SK-N-SH (cell line): ENCODE measurements at regions not wholly inside any gene's neighbourhood (a gene's known extent, or its start where the extent isn't known, plus 50 kb on each side); places are given as distances from the start of the nearest gene placed in this dataset.

Experiments used
- CTCF ChIA-PET: fragments of 300-600, 350-600 bp; formaldehyde crosslinking; extraction: SDS; loops from one replicate; lab custom pipeline; 2021; lab: Yijun Ruan, JAX
- POLR2A ChIA-PET: fragments of 350-600 bp; sonication (Branson Sonifier 250); formaldehyde crosslinking; extraction: SDS; loops from one replicate; lab custom pipeline; 2020; ENCODE audit warnings: antibody characterized with exemption, inconsistent platforms; lab: Yijun Ruan, JAX
- DNase-seq: peaks from one replicate; pipeline ENCODE4 v3.0.0; 2012
- H2AFZ ChIP-seq: fragments of 200-600 bp; sonication (generic); 2 replicates; pipeline ENCODE4 v1.8.1; 2016; ENCODE audit warnings: antibody characterized with exemption, mild to moderate bottlenecking, low read depth
- H3F3A ChIP-seq: fragments of 200-600 bp; sonication (generic); replicated peaks from 2 replicates; pipeline ENCODE3; 2016; ENCODE audit warnings: antibody characterized with exemption, mild to moderate bottlenecking; ENCODE audit not compliant: insufficient read depth
- H3K27ac ChIP-seq, 2 experiments: fragments of 200-500 bp in 1 of 2; fragments of 200-600 bp in 1 of 2; sonication (Bioruptor generic) in 1 of 2; sonication (generic), shearing (Covaris generic) in 1 of 2; 2 replicates each; pipeline versions ENCODE4 v1.5.1 to v1.6.1; 2014 to 2016; ENCODE audit warnings: low read depth in 2 of 2, inconsistent platforms in 1 of 2, low read length in 1 of 2, mild to moderate bottlenecking in 1 of 2, mixed read lengths in 1 of 2
- H3K27me3 ChIP-seq: fragments of 200-600 bp; sonication (generic), shearing (Covaris generic); 2 replicates; pipeline ENCODE4 v1.6.1; 2016; ENCODE audit warnings: mixed run types; ENCODE audit not compliant: insufficient read depth
- H3K36me3 ChIP-seq, 2 experiments: fragments of 200-500 bp in 1 of 2; fragments of 200-600 bp in 1 of 2; sonication (Bioruptor generic) in 1 of 2; sonication (generic) in 1 of 2; replicated peaks in 1 of 2; 2 replicates each; pipeline versions ENCODE3 to v1.5.1; 2014 to 2016; ENCODE audit warnings: low read length in 1 of 2, mild to moderate bottlenecking in 1 of 2; ENCODE audit not compliant: insufficient read depth in 2 of 2, control insufficient read depth in 1 of 2
- H3K4me1 ChIP-seq, 2 experiments: fragments of 200-500 bp in 1 of 2; fragments of 200-600 bp in 1 of 2; sonication (Bioruptor generic) in 1 of 2; sonication (generic), shearing (Covaris generic) in 1 of 2; 2 replicates each; pipeline versions ENCODE4 v1.5.1 to v1.6.1; 2014 to 2016; ENCODE audit warnings: low read depth in 1 of 2, low read length in 1 of 2, mixed run types in 1 of 2; ENCODE audit not compliant: insufficient read depth in 2 of 2, control insufficient read depth in 1 of 2
- H3K4me2 ChIP-seq: fragments of 200-600 bp; sonication (generic), shearing (Covaris generic); 2 replicates; pipeline ENCODE4 v1.6.1; 2017; ENCODE audit warnings: mixed run types
- H3K4me3 ChIP-seq, 2 experiments: fragments of 200-500 bp in 1 of 2; fragments of 200-600 bp in 1 of 2; sonication (Bioruptor generic) in 1 of 2; sonication (generic), shearing (Covaris generic) in 1 of 2; 2 replicates each; pipeline versions ENCODE4 v1.5.1 to v1.8.1; 2014 to 2016; ENCODE audit warnings: low read depth in 2 of 2, inconsistent platforms in 1 of 2, low read length in 1 of 2, mild to moderate bottlenecking in 1 of 2, mixed read lengths in 1 of 2, moderate library complexity in 1 of 2
- H3K79me2 ChIP-seq: fragments of 200-600 bp; sonication (generic); 2 replicates; pipeline ENCODE4 v1.8.1; 2017; ENCODE audit warnings: mild to moderate bottlenecking; ENCODE audit not compliant: insufficient read depth
- H3K9ac ChIP-seq: fragments of 200-600 bp; sonication (generic); 2 replicates; pipeline ENCODE4 v1.6.1; 2017; ENCODE audit warnings: mixed run types
- H3K9me2 ChIP-seq: fragments of 200-600 bp; sonication (generic); 2 replicates; pipeline ENCODE4 v1.6.1; 2017; ENCODE audit warnings: mixed run types
- H3K9me3 ChIP-seq: fragments of 200-600 bp; sonication (generic); 2 replicates; pipeline ENCODE4 v1.6.1; 2017; ENCODE audit warnings: mixed run types, mild to moderate bottlenecking, moderate library complexity
- H4K20me1 ChIP-seq: fragments of 200-600 bp; sonication (generic); 2 replicates; pipeline ENCODE4 v1.6.1; 2017; ENCODE audit warnings: mild to moderate bottlenecking, mixed run types; ENCODE audit not compliant: insufficient read depth
- ELF1 ChIP-seq: IDR thresholded peaks from 2 replicates; pipeline ENCODE4 v1.4.0; 2012
- EP300 ChIP-seq, 2 experiments: IDR thresholded peaks; 2 replicates each; pipeline versions ENCODE4 v1.4.0 to v1.6.1; 2012; ENCODE audit warnings: borderline replicate concordance in 1 of 2, low read depth in 1 of 2, low read length in 1 of 2
- FOSL2 ChIP-seq: IDR thresholded peaks from 2 replicates; pipeline ENCODE4 v1.4.0; 2012; ENCODE audit warnings: low read depth, mild to moderate bottlenecking, moderate library complexity, borderline replicate concordance
- FOXJ3 ChIP-seq: sonication (generic); formaldehyde crosslinking; IDR thresholded peaks from 2 replicates; pipeline ENCODE4 v1.5.1; 2020; ENCODE audit warnings: mild to moderate bottlenecking, missing genetic modification reagents
- GATA2 ChIP-seq: sonication (generic); formaldehyde crosslinking; IDR thresholded peaks from 2 replicates; pipeline ENCODE4 v1.5.0; 2020; ENCODE audit warnings: mild to moderate bottlenecking, missing genetic modification reagents
- NFIC ChIP-seq: IDR thresholded peaks from 2 replicates; pipeline ENCODE4 v1.4.0; 2012; ENCODE audit warnings: borderline replicate concordance
- NRF1 ChIP-seq: IDR thresholded peaks from 2 replicates; pipeline ENCODE4 v1.6.1; 2012; ENCODE audit warnings: low read depth, mild to moderate bottlenecking, low read length
- RAD21 ChIP-seq: IDR thresholded peaks from 2 replicates; pipeline ENCODE4 v1.6.1; 2012; ENCODE audit warnings: mild to moderate bottlenecking, low read length
- RCOR1 ChIP-seq: fragments of 150-350 bp; IDR thresholded peaks from 2 replicates; pipeline ENCODE4 v1.6.1; 2017; ENCODE audit warnings: antibody characterized with exemption, low read length
- SIN3A ChIP-seq: IDR thresholded peaks from 2 replicates; pipeline ENCODE4 v1.6.1; 2012; ENCODE audit warnings: low read depth, mild to moderate bottlenecking, low read length, moderate library complexity, borderline replicate concordance
- TAF1 ChIP-seq: IDR thresholded peaks from 2 replicates; pipeline ENCODE4 v1.6.1; 2012; ENCODE audit warnings: low read depth, mild to moderate bottlenecking, low read length, moderate library complexity, borderline replicate concordance
- WGBS: methylation state at CpG from one replicate; pipeline ENCODE4 v1.1.6; 2017; ENCODE audit warnings: low lambda C conversion rate; 5-methylcytosine and 5-hydroxymethylcytosine counted together
- TF ChIP-seq, protein P1 (sequence below): IDR thresholded peaks from 2 replicates; pipeline ENCODE4 v1.6.1; 2012; ENCODE audit warnings: mild to moderate bottlenecking, low read depth, low read length, moderate library complexity
- TF ChIP-seq, protein P2 (sequence below): fragments of 200-600 bp; sonication (generic); IDR thresholded peaks from 2 replicates; pipeline ENCODE4 v1.6.1; 2017; ENCODE audit warnings: antibody characterized with exemption, mild to moderate bottlenecking, moderate library complexity

DNA sequence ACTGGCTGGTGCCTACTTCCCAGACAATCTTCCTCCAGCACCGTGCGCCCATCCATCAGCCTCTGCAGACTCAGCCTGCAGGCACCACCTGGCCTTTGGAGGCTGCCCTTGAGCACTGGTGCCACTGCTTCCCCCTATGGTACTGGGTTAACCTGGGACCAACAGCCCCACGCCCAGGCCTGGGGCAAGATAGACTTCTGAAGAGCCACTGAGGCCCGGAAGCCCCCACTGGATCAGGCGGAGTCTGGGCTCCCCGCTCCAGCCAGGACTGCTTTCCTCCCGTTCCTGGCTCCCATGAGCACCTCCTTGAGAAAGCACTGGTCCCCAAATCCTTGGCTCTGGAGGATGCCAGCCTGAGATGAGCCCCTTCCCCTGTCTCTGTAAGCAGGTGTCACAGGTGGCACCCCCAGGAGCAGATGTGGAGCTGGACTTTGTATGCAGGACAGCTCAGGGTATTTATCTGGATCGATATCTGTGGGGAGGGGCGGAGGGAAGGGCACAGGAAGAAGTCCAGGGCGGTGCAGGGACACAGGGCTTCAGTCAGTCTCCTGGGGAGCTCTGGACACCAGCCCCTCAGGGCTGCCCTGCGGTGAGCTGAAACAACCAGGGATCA lies 206.5 kb upstream of the PPP2R2D start:
- no peak for TF ChIP-seq NRF1
- TF ChIP-seq, protein P1, sequence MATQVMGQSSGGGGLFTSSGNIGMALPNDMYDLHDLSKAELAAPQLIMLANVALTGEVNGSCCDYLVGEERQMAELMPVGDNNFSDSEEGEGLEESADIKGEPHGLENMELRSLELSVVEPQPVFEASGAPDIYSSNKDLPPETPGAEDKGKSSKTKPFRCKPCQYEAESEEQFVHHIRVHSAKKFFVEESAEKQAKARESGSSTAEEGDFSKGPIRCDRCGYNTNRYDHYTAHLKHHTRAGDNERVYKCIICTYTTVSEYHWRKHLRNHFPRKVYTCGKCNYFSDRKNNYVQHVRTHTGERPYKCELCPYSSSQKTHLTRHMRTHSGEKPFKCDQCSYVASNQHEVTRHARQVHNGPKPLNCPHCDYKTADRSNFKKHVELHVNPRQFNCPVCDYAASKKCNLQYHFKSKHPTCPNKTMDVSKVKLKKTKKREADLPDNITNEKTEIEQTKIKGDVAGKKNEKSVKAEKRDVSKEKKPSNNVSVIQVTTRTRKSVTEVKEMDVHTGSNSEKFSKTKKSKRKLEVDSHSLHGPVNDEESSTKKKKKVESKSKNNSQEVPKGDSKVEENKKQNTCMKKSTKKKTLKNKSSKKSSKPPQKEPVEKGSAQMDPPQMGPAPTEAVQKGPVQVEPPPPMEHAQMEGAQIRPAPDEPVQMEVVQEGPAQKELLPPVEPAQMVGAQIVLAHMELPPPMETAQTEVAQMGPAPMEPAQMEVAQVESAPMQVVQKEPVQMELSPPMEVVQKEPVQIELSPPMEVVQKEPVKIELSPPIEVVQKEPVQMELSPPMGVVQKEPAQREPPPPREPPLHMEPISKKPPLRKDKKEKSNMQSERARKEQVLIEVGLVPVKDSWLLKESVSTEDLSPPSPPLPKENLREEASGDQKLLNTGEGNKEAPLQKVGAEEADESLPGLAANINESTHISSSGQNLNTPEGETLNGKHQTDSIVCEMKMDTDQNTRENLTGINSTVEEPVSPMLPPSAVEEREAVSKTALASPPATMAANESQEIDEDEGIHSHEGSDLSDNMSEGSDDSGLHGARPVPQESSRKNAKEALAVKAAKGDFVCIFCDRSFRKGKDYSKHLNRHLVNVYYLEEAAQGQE: no peak
- TF ChIP-seq GATA2 (CRISPR knock-in tag): no peak
- TF ChIP-seq SIN3A: no peak
- no peak for TF ChIP-seq EP300 (IDR thresholded peaks at IDR 0.05; ENCODE audit: borderline replicate concordance in 1 of 2, low read depth in 1 of 2, low read length in 1 of 2)
- no peak for TF ChIP-seq NFIC
- no peak for TF ChIP-seq ELF1
- Histone ChIP-seq H3K9me3 (no peaks in the 10 kb centered on the region), H3K27ac (no peak overlapping the region), H3K4me3 (no peak overlapping the region), H3K9me2 (no peaks in the 10 kb centered on the region), H3F3A (no peaks in the 10 kb centered on the region), H3K79me2 (no peaks in the 10 kb centered on the region), H3K4me2 (no peak overlapping the region), H3K36me3 (no peaks in the 10 kb centered on the region), H2AFZ (no peak overlapping the region), H4K20me1 (no peaks in the 10 kb centered on the region), H3K27me3 (no peaks in the 10 kb centered on the region), H3K9ac (no peak overlapping the region), H3K4me1 (peaks cover 0 to 6% of the 10 kb centered on the region in 2 experiments; a peak in 1 of 4 replicates)
- DNase-seq: no peak
- WGBS: 45% methylated on average over 8 of the region's 11 CpGs
- ChIA-PET CTCF (interaction anchor here (1.1 kb wide), 1 partner anchor 92 kb away, joined by 3 read pairs; no protein-coding TSS in a partner anchor), POLR2A (no interaction called here)

DNA sequence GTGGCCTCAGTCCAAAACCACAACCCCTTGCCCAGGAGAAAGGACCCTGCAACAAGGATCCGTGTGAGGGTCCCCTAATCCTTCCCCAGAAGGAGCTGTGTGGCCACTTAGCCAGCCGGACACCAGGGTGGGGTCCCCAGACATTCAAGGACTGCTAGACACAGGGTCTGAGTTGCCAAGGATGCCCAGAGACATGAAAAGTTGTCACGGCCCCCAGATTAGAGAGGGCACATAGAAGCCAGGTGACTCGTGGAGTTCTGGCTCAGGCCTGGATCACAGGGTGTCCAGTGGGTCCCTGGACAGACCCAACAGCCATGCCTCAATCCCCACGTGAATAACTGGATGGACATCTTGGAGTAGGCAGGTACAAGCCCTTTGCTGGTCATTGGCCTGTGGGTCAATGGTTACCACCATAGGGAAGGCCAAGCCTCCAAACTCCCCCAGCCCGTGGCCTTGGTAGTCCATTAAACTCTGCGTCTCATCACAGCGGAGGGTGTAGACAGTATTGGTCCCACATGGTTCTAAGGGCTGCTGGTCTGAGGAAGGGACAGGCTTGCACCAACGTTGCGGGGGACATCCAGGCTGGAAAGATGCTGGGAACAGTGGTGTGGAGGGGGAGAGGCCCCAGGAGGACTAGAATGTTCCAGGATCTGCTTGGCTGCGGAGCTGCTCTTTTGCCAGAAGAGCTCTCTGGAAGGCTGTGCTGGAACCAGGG lies 205.9 kb upstream of the PPP2R2D start:
- H2AFZ ChIP-seq: no peak overlapping the region
- 46% methylated on average over 9 of the region's 11 CpGs for WGBS
- H3F3A ChIP-seq: no peaks in the 10 kb centered on the region
- no peak for DNase-seq
- H3K36me3 ChIP-seq: no peaks in the 10 kb centered on the region
- H3K4me3 ChIP-seq: no peak overlapping the region
- H4K20me1 ChIP-seq: no peaks in the 10 kb centered on the region
- ChIA-PET POLR2A (no interaction called here), CTCF (interaction anchor here (1.1 kb wide), 1 partner anchor 92 kb away, joined by 3 read pairs; no protein-coding TSS in a partner anchor)
- no peaks in the 10 kb centered on the region for H3K27me3 ChIP-seq
- H3K4me2 ChIP-seq: no peak overlapping the region
- TF ChIP-seq TAF1 (no peak), RCOR1 (no peak), FOXJ3 (CRISPR knock-in tag) (no peak), RAD21 (no peak), NRF1 (no peak), FOSL2 (no peak)
- TF ChIP-seq, protein P2, sequence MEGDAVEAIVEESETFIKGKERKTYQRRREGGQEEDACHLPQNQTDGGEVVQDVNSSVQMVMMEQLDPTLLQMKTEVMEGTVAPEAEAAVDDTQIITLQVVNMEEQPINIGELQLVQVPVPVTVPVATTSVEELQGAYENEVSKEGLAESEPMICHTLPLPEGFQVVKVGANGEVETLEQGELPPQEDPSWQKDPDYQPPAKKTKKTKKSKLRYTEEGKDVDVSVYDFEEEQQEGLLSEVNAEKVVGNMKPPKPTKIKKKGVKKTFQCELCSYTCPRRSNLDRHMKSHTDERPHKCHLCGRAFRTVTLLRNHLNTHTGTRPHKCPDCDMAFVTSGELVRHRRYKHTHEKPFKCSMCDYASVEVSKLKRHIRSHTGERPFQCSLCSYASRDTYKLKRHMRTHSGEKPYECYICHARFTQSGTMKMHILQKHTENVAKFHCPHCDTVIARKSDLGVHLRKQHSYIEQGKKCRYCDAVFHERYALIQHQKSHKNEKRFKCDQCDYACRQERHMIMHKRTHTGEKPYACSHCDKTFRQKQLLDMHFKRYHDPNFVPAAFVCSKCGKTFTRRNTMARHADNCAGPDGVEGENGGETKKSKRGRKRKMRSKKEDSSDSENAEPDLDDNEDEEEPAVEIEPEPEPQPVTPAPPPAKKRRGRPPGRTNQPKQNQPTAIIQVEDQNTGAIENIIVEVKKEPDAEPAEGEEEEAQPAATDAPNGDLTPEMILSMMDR: no peak
- no peaks in the 10 kb centered on the region for H3K79me2 ChIP-seq
- no peak overlapping the region for H3K9ac ChIP-seq
- no peaks in the 10 kb centered on the region for H3K9me2 ChIP-seq
- H3K27ac ChIP-seq: no peak overlapping the region
- no peaks in the 10 kb centered on the region for H3K9me3 ChIP-seq
- H3K4me1 ChIP-seq: peaks cover 0 to 6% of the 10 kb centered on the region in 2 experiments; a peak in 1 of 4 replicates
